ENCODE measurements at regions not wholly inside any gene's neighbourhood (a gene's known extent, or its start where the extent isn't known, plus 50 kb on each side); places are given as distances from the start of the nearest gene placed in this dataset.

DNA sequence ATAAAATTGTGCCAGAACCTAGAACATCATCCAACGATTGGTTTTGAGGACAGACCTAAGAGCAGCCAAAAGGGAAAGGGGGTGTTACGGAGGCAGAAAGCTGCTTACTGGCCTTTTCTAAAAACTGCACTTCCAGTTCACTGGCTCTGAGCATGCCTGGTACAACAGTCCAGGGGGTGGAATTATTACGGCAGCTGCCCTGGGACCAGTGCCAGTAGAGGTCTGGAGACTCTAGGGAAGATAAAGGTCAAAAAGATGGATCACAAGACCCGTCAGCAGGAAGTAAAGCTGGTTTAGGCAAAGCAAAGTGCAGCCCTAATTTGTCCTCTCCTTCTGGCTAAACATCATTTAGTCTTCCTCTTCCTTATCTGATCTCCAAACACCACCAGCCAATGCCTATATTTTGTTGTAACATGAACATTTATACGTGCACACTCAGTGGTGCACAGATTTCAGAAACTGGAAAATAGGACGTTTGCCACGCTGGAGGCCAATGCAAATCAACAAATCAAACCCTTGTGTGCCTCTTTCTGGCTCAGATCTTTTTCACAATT lies 216.4 kb upstream of the DPP6 start:
- no peak overlapping the region for H3K27ac ChIP-seq (replicated peaks)

GRCh38 chr7:153838591-153838990 lies 213.6 kb upstream of the DPP6 start:
- no peak for DNase-seq

More for the DNA sequence above, 216.4 kb upstream of the DPP6 start:
- DNase-seq: no peak
- no peak overlapping the region for H3K4me3 ChIP-seq
- no peaks in the 10 kb centered on the region for H3K27me3 ChIP-seq (ENCODE audit: low read depth)
- no peaks in the 10 kb centered on the region for H3K9me3 ChIP-seq (replicated peaks)
- no peaks in the 10 kb centered on the region for H3K36me3 ChIP-seq
- TF ChIP-seq, protein P1, sequence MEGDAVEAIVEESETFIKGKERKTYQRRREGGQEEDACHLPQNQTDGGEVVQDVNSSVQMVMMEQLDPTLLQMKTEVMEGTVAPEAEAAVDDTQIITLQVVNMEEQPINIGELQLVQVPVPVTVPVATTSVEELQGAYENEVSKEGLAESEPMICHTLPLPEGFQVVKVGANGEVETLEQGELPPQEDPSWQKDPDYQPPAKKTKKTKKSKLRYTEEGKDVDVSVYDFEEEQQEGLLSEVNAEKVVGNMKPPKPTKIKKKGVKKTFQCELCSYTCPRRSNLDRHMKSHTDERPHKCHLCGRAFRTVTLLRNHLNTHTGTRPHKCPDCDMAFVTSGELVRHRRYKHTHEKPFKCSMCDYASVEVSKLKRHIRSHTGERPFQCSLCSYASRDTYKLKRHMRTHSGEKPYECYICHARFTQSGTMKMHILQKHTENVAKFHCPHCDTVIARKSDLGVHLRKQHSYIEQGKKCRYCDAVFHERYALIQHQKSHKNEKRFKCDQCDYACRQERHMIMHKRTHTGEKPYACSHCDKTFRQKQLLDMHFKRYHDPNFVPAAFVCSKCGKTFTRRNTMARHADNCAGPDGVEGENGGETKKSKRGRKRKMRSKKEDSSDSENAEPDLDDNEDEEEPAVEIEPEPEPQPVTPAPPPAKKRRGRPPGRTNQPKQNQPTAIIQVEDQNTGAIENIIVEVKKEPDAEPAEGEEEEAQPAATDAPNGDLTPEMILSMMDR (IDR thresholded peaks at IDR 0.05; ENCODE audit: borderline replicate concordance): no peak
- intact Hi-C loops (cut with micrococcal nuclease): no loop called here
- H3K4me1 ChIP-seq: no peaks in the 10 kb centered on the region

GRCh38 chr7:153840861-153841260 lies 211.3 kb upstream of the DPP6 start:
- no peak for DNase-seq
- Histone ChIP-seq H3K4me1 (no peaks in the 10 kb centered on the region), H3K27ac (replicated peaks) (no peak overlapping the region), H3K9me3 (replicated peaks) (peaks cover 11% of the 10 kb centered on the region), H3K36me3 (no peaks in the 10 kb centered on the region), H3K27me3 (ENCODE audit: low read depth) (no peaks in the 10 kb centered on the region), H3K4me3 (no peak overlapping the region)
- TF ChIP-seq, protein P1 (IDR thresholded peaks at IDR 0.05; ENCODE audit: borderline replicate concordance): no peak
- intact Hi-C loops (cut with micrococcal nuclease): no loop called here

More at GRCh38 chr7:153838591-153838990, 213.6 kb upstream of the DPP6 start:
- H3K27me3 ChIP-seq (ENCODE audit: low read depth): no peaks in the 10 kb centered on the region
- H3K36me3 ChIP-seq: no peaks in the 10 kb centered on the region
- intact Hi-C loops (cut with micrococcal nuclease): no loop called here
- H3K4me1 ChIP-seq: no peaks in the 10 kb centered on the region
- H3K27ac ChIP-seq (replicated peaks): no peak overlapping the region
- TF ChIP-seq, protein P1 (IDR thresholded peaks at IDR 0.05; ENCODE audit: borderline replicate concordance): no peak
- no peak overlapping the region for H3K4me3 ChIP-seq
- H3K9me3 ChIP-seq (replicated peaks): peaks cover 1% of the 10 kb centered on the region

DNA sequence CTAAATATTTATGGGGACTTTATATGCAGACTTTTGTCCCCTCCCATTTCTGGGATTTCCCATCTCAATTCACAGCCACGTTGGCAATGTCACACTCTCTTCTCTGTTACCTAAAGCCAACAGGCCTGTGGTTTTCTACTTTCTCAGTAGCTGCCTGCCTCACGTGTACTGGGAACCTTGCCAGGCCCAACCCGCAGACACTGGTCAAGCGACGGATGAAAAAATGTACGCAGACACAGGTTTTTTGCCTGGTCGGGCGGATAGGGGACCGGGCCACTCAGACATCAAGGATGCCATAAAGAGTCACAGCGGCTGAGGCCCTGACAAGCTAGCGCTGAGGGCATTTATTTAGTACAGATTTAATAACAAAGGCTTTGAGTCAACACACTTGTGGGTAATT lies 204.4 kb upstream of the DPP6 start:
- no peaks in the 10 kb centered on the region for H3K36me3 ChIP-seq
- H3K27me3 ChIP-seq (ENCODE audit: low read depth): no peaks in the 10 kb centered on the region
- peaks cover 31% of the 10 kb centered on the region for H3K9me3 ChIP-seq (replicated peaks)
- intact Hi-C loops (cut with micrococcal nuclease): no loop called here
- no peak overlapping the region for H3K4me3 ChIP-seq
- no peak overlapping the region for H3K27ac ChIP-seq (replicated peaks)
- no peaks in the 10 kb centered on the region for H3K4me1 ChIP-seq
- TF ChIP-seq, protein P1 (IDR thresholded peaks at IDR 0.05; ENCODE audit: borderline replicate concordance): no peak
- DNase-seq: no peak

DNA sequence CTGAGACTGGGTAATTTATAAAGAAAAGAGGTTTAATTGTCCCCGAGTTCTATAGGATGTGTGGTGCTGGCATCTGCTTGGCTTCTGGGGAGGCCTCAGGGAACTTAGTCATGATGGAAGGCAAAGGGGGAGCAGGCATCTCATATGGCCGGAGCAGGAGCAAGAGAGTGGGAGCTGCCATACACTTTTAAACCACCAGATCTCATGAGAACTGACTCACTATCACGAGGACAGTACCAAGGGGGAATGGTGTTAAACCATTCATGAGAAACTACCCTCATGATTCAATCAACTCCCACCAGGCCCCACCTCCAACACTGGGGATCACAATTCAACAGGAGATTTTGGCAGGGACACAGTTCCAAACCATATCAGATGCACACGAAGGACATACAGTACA lies 199.9 kb upstream of the DPP6 start:
- H3K4me1 ChIP-seq: no peaks in the 10 kb centered on the region
- TF ChIP-seq, protein P1 (IDR thresholded peaks at IDR 0.05; ENCODE audit: borderline replicate concordance): no peak
- H3K27me3 ChIP-seq (ENCODE audit: low read depth): no peaks in the 10 kb centered on the region
- H3K9me3 ChIP-seq (replicated peaks): peaks cover 18% of the 10 kb centered on the region
- no peak overlapping the region for H3K4me3 ChIP-seq
- DNase-seq: no peak
- no peak overlapping the region for H3K27ac ChIP-seq (replicated peaks)
- intact Hi-C loops (cut with micrococcal nuclease): no loop called here
- H3K36me3 ChIP-seq: no peaks in the 10 kb centered on the region
